SK-N-SH (cell line): ENCODE measurements at regions not wholly inside any gene's neighbourhood (a gene's known extent, or its start where the extent isn't known, plus 50 kb on each side); places are given as distances from the start of the nearest gene placed in this dataset.

Experiments used
- CHD2 ChIP-seq: fragments of 150-350 bp; IDR thresholded peaks from 2 replicates; pipeline ENCODE4 v1.6.1; 2018; ENCODE audit warnings: low read length; ENCODE audit not compliant: partially characterized antibody
- CTCF ChIP-seq: fragments of 200-600 bp; sonication (generic); IDR thresholded peaks from 2 replicates; pipeline ENCODE4 v1.6.1; 2017; ENCODE audit warnings: antibody characterized with exemption, mild to moderate bottlenecking, moderate library complexity
- EZH2phosphoT487 ChIP-seq: fragments of 200-600 bp; sonication (generic); IDR thresholded peaks from 2 replicates; pipeline ENCODE4 v1.6.1; 2017; ENCODE audit warnings: low read depth, mixed run types, mild to moderate bottlenecking, antibody characterized with exemption, moderate library complexity, borderline replicate concordance
- JUND ChIP-seq: IDR thresholded peaks from 2 replicates; pipeline ENCODE4 v1.4.0; 2012
- MXI1 ChIP-seq: IDR thresholded peaks from 2 replicates; pipeline ENCODE4 v1.6.1; 2012; ENCODE audit warnings: mild to moderate bottlenecking, low read depth, low read length, improper control_type of control experiment
- POLR2AphosphoS5 ChIP-seq: IDR thresholded peaks from 2 replicates; pipeline ENCODE4 v1.6.1; 2012; ENCODE audit warnings: low read depth, low read length
- RCOR1 ChIP-seq: fragments of 150-350 bp; IDR thresholded peaks from 2 replicates; pipeline ENCODE4 v1.6.1; 2017; ENCODE audit warnings: antibody characterized with exemption, low read length
- REST ChIP-seq: IDR thresholded peaks from 2 replicates; pipeline ENCODE4 v1.6.1; 2012; ENCODE audit warnings: mild to moderate bottlenecking, low read depth, low read length, moderate library complexity
- RXRA ChIP-seq: IDR thresholded peaks from 2 replicates; pipeline ENCODE4 v1.4.0; 2012; ENCODE audit warnings: low read depth, mild to moderate bottlenecking, borderline replicate concordance
- SIN3A ChIP-seq: IDR thresholded peaks from 2 replicates; pipeline ENCODE4 v1.6.1; 2012; ENCODE audit warnings: low read depth, mild to moderate bottlenecking, low read length, moderate library complexity, borderline replicate concordance
- USF2 ChIP-seq: fragments of 150-350 bp; IDR thresholded peaks from 2 replicates; pipeline ENCODE4 v1.6.1; 2017; ENCODE audit warnings: antibody characterized with exemption, low read length, low read depth, borderline replicate concordance

- TF ChIP-seq CTCF: no peak
- TF ChIP-seq EZH2phosphoT487: no peak
- TF ChIP-seq RXRA: no peak
- TF ChIP-seq REST: no peak
- no peak for TF ChIP-seq USF2
- no peak for TF ChIP-seq POLR2AphosphoS5
- no peak for TF ChIP-seq JUND
- TF ChIP-seq MXI1: no peak
- no peak for TF ChIP-seq SIN3A
- TF ChIP-seq CHD2: no peak
- TF ChIP-seq RCOR1: no peak
Observed at GRCh38 chr10:69697006-69697405, 67.0 kb downstream of the FAM241B start.
